GM21737 (cell line): ENCODE measurements at regions not wholly inside any gene's neighbourhood (a gene's known extent, or its start where the extent isn't known, plus 50 kb on each side); places are given as distances from the start of the nearest gene placed in this dataset.
A peak's percentile ranks its signal among the peaks of the same experiment; 100 is the strongest.

Source experiments
- ATAC-seq: cut with Tn5 transposase; IDR thresholded peaks from one replicate; pipeline ENCODE4 v1.9.1; 2021; ENCODE audit warnings: mild to moderate bottlenecking, moderate library complexity; ENCODE audit not compliant: unreplicated experiment

DNA sequence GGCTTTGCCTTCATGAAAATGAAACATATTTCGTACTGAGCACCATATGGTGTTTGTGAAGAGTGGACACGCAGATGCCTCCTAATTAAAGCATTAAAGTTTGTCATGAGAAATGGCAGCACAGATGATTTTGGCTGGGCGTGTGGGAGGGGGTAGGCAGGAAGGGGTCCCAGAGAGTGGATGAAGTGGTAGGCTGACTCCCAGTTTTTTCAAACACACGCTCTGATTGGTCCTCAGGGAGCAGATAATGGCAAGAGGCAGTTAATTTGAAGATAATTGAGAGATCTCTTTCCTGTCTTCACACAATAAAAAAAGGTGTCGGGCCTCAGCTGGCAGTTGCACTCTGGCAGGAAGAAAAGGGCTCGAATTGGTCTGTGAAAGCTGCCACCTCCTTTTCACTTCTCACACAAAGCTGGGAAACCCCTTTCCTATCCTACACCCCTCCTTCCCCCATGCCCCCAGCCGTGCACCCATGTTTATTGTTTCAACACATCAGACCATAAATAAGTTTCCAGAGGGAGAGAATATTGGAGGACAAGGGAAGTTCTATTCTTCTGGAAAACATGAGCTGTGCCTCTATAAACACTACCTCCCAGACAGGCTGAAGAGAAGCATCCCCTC, 429.6 kb downstream of the ARHGEF28 start:
- no peak for ATAC-seq

DNA sequence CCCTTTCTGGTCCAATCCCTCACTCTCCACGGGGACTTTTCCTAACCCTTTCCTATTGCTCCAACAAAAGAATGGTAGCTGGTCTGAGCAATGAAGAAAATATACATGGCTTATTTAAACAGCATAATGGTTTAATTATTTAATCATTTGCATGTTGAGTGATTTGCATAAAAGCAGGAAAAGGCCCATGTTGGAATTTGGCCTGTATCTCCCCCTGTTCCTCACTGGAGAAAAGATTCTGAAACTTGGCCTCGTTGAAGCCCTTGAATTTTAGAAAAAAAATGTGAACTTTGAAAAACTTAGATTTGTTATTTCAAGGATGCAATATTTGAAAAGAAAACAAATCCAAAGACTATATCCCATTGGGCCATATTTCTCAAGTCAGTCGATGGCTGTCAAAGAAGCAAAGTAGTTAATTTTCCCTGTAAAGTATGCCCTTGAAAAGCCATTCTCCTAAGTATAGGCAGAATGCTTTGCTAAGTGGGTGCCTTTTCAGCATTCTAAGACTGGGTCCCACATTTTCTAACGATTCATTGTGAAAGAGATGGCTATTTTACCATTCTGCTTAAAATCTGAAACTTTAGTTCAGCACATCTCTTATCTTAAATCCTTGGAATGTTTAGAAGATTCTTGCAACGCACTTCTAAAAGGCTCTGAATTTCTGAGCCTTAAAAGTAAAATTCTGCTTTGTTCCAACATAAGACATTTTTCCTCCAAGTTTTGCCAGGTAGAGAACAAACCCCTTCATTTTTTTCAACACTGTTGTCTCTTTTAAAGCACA, 428.8 kb downstream of the ARHGEF28 start:
- no peak for ATAC-seq

DNA sequence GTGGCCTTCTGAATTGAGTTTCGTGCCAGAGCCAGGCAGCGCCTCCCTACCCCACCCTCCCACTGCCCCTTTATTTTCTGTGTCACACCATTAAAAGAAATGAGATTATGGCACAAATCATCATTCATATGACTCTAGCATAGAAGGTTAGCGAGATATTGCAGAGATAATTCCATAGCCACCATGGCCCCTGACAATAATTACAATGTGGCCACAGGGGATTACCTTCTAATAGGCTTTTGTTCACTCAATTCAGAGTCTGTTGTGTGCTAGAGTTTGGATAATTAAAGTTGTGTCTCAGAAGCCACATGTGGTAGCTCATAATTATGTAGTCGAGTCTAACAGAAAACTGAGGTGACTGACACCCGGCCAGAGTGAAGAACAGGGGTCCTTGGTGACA, 428.1 kb downstream of the ARHGEF28 start:
- no peak for ATAC-seq

DNA sequence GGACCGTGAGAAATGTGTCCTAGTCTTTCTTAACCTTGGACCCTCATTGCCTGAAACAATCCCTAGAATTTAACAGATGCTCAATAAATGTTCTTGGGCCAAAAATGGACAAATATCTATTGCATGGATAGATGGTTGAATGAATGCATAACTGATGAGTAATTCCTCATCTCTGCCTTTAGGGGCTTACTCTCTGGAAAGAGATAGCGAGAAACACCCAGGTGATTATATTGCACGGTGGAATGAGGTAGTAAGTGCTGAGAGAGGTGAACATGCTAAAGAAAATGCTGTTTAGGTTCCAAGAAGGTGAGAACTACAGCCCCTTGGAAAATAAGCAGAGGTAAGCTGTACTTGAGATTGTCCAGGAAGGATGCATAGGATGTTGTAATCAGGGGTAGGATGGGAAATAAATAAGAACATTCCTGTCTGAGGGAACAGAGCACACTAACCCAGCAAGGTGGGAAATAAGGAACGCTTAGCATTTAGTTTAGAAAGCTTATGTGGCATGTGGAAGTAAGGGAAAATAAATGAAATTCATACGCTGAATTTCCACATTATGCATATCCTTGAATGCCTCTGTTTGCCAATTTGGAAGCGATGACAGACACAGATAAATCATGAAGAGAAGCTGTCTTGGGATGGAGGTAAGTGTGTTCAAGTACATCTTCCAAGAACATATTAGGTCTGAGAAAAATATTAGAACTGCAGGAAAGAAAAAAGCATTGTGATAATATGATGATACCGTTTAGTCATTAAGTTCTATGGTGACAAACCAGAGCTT, 426.6 kb downstream of the ARHGEF28 start:
- ATAC-seq: no peak

DNA sequence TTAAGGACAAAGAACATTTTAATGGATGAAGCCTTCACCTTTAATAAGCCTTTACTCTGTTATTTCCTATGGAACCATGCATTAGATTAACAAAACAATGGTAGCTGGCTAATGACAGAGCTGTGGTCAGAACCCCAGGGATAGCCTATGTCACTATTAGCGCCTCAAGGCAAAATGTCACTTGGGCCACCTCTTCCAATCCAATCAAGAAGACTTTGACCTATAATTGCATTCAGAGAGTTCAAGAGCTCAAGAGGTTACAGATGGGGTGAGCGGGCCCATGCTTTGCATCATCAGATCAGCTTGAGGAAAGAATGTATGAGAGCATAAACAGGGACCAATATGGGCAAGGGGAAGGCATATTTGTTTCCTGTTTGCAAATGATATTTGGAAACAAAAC, 425.1 kb downstream of the ARHGEF28 start:
- ATAC-seq: no peak

DNA sequence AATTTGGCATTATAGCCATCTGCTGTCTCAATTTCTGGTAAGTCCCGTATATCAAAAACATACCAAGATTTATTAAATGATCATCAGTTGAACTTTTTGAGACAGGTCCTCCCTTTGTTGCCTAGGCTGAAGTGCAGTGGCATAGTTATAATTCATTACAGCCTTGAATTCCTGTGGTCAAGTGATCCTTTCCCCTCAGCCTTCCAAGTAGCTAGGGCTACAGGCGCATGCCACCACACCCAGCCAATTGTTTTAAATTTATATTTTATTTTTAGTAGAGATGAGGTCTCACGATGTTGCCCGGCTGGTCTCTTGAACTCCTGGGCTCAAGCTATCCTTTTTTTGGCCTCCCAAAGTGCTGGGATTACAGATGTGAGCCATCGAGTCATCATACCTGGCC, 418.9 kb downstream of the ARHGEF28 start:
- no peak for ATAC-seq

DNA sequence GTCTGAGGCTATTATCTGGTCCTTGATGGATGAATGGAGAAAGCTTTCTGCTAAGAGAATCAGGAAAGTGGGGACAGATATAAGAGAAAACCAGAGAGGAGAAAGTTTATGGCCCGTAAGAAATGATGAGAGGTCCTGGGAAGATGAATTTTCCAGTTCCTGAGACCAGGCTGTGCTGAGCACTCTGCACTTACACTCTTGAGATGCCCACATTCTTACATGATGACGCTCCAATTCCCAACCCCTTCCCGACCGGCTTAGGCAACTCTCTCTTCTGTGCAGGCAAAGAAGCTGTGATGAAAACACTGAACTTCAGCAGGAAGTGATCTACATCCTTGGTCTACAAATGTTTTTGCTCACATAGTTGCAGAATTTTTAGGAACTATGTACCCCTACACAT, 417.0 kb downstream of the ARHGEF28 start:
- ATAC-seq: no peak

DNA sequence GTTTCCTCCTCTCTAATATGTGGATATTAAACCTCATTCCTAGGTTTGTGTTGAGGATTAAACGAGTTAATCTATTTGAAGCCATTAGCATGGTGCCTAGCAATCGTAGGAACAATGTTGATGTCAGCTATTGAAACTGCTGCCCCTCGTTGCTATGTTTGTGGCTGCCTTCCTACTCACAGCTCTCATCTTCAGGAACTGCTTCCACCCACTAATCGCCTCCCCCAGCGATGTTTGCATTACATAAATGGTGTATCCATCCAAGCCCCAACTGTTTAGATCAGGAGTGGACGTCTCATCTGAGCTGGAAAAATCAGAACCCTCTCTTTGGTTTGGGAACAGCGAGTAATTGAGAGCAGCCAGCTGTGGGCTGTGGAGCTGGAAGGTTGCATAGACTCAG, 416.6 kb downstream of the ARHGEF28 start:
- ATAC-seq: no peak

DNA sequence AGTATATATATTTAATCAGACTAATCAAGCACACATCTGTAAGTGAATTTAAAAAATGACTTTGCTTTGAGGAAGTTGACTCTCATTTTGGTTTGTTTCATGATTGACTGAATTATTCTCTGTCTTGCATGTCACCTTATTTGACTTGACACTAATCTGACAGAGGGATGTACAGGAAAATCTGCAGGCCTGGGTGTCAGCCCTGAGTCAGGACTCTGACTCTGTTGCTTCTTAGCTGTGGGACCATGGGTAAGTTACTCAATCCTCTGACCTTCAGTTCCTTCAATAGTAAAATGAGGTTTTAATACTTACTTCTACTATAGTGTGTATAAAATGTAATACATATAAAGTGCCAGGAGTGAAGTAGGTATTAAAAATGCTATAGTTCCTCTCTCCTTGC, 415.9 kb downstream of the ARHGEF28 start:
- no peak for ATAC-seq

DNA sequence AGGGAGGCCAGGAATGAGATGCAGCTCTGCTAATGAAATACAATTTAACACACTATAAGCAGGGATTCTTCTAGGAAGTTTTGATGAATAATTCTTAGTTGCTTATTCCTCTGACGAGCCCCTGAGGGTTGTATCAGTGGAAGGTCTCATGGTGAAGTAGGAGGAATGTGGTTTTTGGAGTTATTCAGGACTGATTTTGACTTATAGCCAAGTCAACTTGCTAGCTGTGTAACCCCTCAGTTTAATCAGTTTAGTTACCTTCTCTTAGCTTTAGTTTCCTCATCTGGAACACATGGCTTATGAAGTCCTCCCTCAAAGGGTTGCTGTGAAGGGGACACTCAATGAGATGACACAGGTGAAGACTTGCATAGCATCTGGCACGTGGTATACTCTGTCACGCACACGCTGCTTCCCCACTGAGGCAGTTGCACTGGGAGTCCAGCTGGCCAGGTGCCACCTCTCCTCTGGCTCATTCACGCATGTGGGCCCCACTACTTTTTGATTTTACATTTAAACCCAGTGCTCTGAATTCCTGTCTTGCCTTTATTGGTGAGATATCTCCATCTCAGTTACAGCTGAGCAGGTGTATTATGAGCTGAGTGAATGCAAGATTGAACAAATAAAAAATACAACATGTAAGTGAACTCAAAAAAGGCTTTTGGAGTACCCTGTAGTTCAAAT, 415.0 kb downstream of the ARHGEF28 start:
- ATAC-seq: no peak

DNA sequence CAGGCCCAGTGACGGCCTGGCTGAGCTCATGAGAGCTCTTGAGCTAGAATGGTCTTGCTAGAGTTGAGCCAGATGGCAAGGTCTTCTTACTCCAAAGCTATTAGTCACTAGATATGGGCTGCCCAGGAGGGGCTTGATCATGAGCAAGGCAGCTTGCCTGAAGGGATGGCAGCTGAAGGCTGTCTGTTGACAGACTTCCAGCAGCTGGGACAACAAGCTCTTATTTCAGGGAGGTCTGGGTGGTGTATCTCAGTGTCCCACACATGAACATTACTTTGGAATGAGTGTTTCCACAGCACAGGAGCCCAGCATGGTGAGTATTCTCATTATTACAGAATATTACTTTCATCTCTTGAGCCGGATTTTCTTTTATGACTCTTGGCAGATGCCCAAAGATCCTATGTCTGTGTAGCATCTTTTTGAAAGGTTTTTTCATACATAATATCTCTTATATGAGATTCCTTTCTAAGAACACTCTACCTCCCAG, 414.1 kb downstream of the ARHGEF28 start:
- ATAC-seq: no peak

DNA sequence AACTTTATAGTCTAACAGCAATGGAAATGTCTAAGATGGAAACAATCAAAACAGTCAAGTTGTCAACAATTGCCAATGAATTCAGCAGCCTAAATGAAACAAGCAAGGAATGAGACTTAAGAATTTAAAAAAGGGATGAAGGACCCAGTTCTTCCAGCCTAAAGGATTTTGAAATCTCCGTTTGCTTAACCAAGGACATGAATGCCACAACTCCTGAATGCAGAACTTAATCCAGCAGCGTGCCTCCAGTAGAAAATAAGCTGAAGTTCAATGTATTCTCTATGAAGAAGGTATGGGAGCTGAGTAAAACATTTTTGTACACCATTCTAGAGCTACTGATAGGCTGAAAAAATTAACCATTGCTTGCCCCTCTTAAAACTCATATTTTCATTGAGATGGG, 411.3 kb downstream of the ARHGEF28 start:
- ATAC-seq: no peak

DNA sequence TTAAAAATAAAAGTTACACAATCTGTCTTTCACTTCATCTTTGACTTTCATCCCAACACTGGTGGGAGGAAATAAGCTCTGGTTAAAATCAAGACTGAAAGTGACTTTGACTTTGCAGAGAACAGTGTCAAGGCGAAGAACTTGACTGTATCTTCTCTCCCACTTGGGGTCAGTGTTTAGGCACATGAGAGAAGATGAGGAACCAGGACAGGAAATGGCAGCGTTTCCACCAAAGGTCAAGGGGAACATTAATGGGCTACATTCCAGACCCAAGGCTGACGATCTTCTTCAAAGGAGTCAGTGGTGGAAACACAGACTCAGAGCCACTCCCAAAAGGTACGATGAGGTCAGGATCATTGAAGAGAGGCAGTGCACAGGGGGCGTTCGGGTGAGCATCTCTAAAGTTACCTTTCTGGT, 409.5 kb downstream of the ARHGEF28 start:
- peak; percentile 55 for ATAC-seq

DNA sequence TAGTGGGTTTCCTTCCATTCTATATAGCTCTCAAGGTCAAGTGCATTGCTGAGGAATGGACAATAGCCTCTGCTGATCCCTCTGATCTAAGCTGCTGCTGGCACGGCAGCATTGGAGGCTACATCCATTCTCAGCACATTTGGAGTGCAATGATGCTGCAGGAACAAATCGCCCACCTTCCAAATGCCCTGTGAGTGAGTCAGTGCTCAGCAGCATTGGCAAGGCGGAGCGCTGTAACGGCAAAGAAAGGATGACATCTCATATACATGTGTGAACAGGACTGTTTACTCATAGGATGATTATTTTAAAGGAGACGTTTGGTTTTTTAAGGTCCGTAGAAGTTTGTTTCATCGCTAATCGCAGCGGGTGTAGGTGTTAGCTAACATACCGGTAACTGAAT, 408.7 kb downstream of the ARHGEF28 start:
- no peak for ATAC-seq

DNA sequence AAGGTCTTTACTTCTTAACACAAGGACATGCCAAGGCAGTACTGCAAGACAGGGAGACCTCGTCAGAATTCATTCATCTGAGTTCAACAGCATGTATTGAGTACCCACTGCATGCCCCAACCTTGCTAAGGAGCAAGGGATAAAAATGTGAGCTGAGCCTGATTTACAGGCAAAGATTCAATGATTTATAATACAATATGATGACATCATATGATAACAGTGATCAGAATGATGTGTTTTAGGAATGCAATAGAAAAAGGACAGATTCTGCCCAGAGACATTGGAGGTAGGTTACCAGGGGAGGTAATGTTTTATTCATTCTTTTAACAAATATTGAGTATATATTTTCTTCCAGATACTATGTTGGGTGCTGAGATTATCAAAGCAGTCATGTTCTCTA, 406.6 kb downstream of the ARHGEF28 start:
- ATAC-seq: no peak

DNA sequence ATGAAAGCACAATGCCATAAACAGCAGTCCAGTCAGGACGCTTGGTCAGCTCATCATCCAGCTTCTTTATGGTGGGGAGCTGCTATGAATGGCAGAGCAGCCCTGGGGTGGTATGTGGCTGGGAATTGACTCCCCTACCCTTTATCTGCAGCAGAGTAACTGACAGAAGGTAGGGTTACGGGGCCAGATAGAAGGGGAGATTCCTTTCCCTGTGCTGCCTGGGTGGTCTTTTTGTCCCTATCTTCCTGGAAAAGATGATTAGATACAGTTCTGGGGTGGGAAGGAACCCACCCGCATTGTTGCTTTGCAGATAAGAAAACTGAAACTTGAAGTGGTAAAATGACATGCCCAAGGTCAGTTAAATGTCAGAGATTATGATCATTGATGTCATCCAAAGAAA, 405.5 kb downstream of the ARHGEF28 start:
- ATAC-seq: no peak

DNA sequence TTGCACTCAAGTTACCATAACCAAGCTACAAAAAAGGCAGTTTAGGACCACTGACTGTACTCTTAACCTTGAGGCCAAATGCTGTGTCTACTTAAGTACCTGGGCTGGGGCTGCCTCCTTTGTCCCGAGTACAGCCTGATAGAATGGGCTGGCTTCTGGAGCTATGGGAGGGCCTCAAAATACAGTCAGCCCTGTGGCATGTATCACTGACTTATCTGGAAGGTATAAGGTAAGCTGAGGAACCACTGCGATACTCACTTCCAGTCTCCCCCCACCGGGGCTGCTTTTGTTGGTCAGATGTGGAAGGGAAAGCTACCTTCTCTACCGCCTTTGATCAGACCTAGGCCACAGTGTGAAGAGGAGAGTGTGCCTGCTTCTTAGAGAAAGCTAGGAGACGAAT, 404.8 kb downstream of the ARHGEF28 start:
- ATAC-seq: no peak

DNA sequence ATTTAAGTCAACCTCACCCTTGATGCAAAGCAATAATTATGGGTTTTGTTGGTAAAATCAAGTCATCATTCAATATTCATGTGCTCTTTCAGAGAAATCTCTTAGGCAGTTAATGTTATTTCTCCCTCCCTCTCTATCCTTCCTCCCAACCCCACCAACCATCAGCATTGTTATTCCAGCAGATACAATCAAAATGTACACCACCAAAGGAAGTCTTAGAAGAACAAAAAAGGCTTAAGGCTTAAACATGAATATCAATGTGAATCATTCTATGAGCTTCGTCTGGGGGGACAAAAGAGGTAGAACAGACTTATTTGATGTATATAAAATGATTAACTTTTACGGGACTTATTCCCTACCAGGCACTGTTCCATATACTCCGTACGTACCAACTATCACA, 404.4 kb downstream of the ARHGEF28 start:
- ATAC-seq: no peak

DNA sequence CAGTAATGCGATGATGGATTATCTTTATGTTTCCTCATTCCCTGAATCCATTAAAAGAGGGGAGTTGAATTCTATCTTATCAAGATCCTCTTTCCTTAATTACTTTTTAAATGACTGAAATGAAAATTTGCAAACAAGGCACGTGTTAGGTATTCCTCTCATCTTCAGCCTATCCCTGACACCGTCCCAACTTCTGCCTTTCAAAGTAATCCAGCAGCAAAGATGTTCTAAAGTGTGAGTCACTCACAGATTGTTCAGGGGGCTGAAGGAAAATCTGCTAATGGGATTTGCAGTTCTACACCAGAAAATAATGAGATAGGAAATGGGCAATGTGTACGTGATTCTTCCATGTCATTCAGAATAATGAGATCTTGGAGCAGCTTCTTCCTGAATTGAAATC, 403.0 kb downstream of the ARHGEF28 start:
- ATAC-seq: no peak

DNA sequence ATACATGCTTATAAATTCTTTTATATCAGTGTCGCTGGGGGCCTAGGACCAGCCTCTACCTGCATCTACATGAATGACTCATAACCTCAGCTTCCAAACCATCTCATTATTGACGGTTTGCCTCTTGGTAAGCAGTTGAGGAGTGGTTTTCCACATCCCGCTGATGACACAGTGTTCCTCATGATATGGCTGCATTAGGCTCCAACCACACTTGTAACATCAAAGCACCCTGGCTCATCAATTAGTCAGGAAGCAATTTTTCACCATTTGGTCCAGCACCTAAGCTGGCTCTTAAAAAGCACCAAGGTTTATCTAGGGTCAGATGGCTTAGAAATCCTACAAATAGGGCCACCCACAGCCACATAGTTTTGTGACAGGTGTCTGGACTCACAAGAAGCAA, 402.4 kb downstream of the ARHGEF28 start:
- no peak for ATAC-seq

DNA sequence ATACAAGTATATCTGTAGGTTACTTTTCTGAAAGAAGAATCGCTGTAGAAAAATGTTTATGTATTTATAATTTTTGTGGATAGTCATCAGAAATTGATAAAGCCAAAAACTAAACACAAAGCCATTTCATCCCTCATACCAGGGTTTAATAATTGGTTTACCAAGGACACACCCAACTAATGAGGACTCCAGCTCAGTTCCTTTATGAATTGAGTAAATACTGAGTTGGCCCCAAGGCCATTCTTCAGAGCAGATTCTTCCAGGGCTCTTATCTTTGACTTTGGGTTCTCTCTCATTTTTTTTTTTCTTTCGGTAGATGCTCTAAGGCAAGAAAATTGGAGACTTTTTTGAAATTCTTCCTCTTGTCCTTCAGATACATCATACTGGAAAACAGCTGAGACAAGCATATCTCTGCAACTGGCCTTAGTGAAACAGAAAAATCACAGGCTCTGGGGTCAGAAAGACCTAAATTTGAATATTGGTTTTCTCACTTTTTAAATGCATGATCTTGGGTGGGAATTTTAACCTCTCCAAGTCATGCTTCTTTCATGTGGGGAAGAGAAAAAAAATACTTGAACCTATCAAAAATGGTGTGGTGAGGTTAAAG, 401.8 kb downstream of the ARHGEF28 start:
- no peak for ATAC-seq
